Lower leg skin (tissue), 3 donors: ENCODE measurements at regions not wholly inside any gene's neighbourhood (a gene's known extent, or its start where the extent isn't known, plus 50 kb on each side); places are given as distances from the start of the nearest gene placed in this dataset.

Experiments
- CTCF ChIP-seq, 3 donors: fragments of 450-650 bp; IDR thresholded peaks; one replicate each; pipeline ENCODE4 v1.5.1; 2016; ENCODE audit warnings: antibody characterized with exemption in 3 of 3, mild to moderate bottlenecking in 3 of 3, moderate library complexity in 2 of 3
- POLR2A ChIP-seq, 2 donors: fragments of 450-650 bp; IDR thresholded peaks; one replicate each; pipeline ENCODE4 v1.6.1; 2016 to 2017; ENCODE audit warnings: antibody characterized with exemption in 2 of 2, mild to moderate bottlenecking in 1 of 2, moderate library complexity in 1 of 2

- TF ChIP-seq CTCF (IDR thresholded peaks at IDR 0.05) (no peak), POLR2A (IDR thresholded peaks at IDR 0.05) (no peak)
These were observed 346.8 kb downstream of the RAB28 start for GRCh38 chr4:13137390-13137789.
